Mesenteric fat pad (tissue), 1 donor: ENCODE measurements at regions not wholly inside any gene's neighbourhood (a gene's known extent, or its start where the extent isn't known, plus 50 kb on each side); places are given as distances from the start of the nearest gene placed in this dataset.
"Not testable (repeated sequence)": the region's sequence is repeated elsewhere in the genome, so short reads cannot be mapped to it uniquely, and the experiment has no call there.

Experiments
- DNase-seq: peaks from one replicate; pipeline ENCODE4 v3.0.0-alpha.2; 2020; ENCODE audit warnings: low spot score
- donor health status: DM: yes; HTN: yes; CAD: no.

DNA sequence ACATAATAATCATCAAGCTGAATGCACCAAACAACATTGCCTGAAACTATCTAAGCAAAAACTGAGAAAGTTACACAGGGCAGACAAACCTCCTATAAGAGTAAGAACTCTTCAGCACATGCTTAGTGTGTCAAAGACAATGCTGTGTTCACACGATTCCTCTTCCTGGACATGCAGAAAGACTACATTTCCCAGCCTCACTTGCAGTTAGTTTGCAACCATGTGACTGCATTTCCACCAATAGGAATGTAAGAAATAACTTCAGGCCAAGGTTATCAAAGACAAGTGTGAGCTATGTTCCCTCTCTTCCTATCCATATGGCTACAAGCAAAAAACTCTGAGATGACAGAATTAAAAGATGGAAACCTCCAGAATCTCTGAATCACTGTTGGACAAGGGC is 109.8 kb downstream of the OTOP1 start:
- not testable (repeated sequence) for DNase-seq

DNA sequence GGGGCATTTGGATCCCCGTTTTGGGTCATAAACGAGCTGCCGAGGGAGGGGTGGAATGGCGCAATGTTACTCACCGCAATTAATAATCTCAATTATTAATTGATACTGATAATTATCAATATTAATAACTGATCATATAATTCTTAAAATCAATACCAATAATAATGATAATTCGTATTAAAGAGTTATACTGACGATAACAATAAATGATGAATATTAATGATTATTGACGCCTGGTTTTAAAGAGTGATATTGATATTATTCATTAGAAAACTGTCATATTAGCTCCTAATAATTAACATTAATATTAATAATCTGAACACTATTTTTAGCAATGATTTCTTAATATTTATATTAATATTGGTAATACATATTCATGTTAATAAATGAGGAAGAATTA is 92.4 kb downstream of the OTOP1 start:
- not testable (repeated sequence) for DNase-seq

DNA sequence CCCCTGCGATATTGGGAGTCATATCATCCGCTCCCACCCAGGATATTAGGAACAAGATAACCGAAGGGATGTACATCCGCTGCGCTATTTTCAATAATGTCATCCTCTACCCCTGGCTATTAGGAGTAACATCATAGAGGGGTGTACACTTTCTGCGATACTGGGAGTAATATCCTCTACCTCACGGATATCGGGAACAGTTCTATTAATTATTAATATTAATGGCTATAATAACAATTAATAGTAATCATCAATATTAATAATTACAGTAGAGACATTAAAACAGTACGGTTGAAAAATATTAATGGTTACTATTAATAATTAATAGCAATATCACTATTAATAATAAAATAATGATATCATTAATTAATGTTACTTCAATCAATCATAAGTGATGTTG is 90.1 kb downstream of the OTOP1 start:
- DNase-seq: not testable (repeated sequence)
